GM12875 (cell line): ENCODE measurements at regions not wholly inside any gene's neighbourhood (a gene's known extent, or its start where the extent isn't known, plus 50 kb on each side); places are given as distances from the start of the nearest gene placed in this dataset.

Experiments
- H3K4me3 ChIP-seq: one replicate; pipeline ENCODE4 v1.5.1; 2011; ENCODE audit warnings: low read depth, low read length, control low read depth
- TF ChIP-seq, protein P1 (sequence below): IDR thresholded peaks from 2 replicates; pipeline ENCODE4 v1.5.1; 2011; ENCODE audit warnings: low read depth, mild to moderate bottlenecking, control low read depth, inconsistent platforms, low read length, moderate library complexity, borderline replicate concordance; ENCODE audit not compliant: insufficient read depth

- no peak overlapping the region for H3K4me3 ChIP-seq
- TF ChIP-seq, protein P1, sequence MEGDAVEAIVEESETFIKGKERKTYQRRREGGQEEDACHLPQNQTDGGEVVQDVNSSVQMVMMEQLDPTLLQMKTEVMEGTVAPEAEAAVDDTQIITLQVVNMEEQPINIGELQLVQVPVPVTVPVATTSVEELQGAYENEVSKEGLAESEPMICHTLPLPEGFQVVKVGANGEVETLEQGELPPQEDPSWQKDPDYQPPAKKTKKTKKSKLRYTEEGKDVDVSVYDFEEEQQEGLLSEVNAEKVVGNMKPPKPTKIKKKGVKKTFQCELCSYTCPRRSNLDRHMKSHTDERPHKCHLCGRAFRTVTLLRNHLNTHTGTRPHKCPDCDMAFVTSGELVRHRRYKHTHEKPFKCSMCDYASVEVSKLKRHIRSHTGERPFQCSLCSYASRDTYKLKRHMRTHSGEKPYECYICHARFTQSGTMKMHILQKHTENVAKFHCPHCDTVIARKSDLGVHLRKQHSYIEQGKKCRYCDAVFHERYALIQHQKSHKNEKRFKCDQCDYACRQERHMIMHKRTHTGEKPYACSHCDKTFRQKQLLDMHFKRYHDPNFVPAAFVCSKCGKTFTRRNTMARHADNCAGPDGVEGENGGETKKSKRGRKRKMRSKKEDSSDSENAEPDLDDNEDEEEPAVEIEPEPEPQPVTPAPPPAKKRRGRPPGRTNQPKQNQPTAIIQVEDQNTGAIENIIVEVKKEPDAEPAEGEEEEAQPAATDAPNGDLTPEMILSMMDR = no peak
Observed at GRCh38 chr3:22568285-22568684, 634.8 kb upstream of the UBE2E2 start.

DNA sequence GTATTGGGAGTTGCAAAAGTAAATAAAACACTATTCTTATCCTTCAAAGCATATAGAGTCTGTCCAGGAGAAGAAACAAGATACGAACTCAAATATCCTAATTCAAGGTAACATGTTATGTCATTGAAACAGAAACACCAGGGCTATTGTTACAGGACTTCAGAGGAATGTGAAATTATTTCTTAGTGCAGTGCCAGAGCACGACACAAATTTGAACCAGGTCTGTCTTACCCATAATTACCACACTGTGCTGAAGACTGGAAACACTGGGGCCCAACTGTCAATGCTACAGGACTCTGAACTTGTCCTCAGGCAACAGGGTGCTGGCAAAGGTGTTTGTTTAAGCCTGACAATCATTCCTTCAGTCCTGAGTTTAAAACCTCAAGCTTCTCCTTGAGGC, 633.6 kb upstream of the UBE2E2 start:
- TF ChIP-seq, protein P1 = no peak
- no peak overlapping the region for H3K4me3 ChIP-seq

DNA sequence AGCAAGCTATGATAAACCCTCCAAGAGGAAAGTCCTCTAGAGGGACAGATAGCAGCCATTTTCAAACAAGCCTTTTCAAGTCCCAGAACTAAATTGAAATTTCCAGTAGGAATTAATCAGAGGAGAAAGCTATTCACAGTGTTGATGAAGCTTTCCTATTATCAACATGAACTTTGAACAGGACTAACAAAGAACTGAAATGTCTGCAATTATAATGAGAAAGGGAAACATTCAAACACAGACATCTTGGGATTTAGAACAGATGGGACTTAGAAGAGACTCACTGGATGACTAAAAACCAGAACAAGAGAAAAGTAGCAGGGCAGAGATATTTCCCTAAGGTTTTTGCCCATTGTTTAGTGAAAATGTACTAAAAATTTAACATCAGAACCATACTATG, 622.1 kb upstream of the UBE2E2 start:
- no peak overlapping the region for H3K4me3 ChIP-seq
- TF ChIP-seq, protein P1 = no peak

DNA sequence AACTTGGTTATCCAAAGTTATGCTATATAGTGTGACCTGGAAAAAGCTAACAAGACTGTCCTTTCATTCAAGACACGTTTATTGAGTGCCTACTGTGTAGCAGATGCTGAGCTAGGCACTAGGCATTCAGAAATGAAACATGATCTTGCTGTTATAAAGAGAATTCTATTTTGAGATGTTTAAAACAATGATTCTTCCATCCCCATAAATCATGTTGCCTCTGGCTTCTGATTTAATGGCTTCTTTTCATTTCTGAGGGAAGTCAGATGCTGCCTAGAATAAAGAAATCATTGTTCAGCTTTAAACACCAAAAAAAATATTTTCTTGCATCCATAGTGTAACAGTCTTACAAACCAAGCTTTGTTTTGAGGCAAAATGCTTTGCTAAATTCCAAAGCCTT, 620.9 kb upstream of the UBE2E2 start:
- no peak overlapping the region for H3K4me3 ChIP-seq
- TF ChIP-seq, protein P1 = no peak

- TF ChIP-seq, protein P1 = no peak
- H3K4me3 ChIP-seq = no peak overlapping the region
Observed at GRCh38 chr3:22585504-22585903, 617.6 kb upstream of the UBE2E2 start.

DNA sequence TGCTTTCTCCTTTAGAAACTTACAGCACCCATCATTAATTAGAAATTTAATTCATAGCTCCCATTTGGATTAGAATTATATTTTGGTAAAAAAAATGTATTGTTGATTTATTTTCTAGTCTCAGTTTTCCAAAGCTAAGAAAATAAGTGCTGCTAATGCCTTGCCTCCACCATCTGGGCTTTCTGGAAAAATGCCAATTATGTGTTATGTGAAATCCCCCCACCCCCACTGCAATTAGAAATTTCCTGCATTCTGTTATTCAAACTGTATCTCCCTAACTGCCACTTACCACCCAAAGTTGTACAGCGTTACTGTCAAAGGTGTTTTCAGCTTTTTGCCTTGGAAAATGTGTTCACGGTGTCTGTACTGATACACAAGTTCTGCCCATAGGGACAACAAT, 617.2 kb upstream of the UBE2E2 start:
- H3K4me3 ChIP-seq = no peak overlapping the region
- TF ChIP-seq, protein P1 = no peak

- H3K4me3 ChIP-seq = no peak overlapping the region
- TF ChIP-seq, protein P1 = no peak
Observed at GRCh38 chr3:22587446-22587845, 615.7 kb upstream of the UBE2E2 start.
